WTC11 (cell line): ENCODE measurements at regions not wholly inside any gene's neighbourhood (a gene's known extent, or its start where the extent isn't known, plus 50 kb on each side); places are given as distances from the start of the nearest gene placed in this dataset.

Source experiments
- ATF2 ChIP-seq: sonication (generic); formaldehyde crosslinking; IDR thresholded peaks from 2 replicates; pipeline ENCODE4 v1.8.1; 2022; ENCODE audit warnings: low read depth, missing genetic modification reagents, borderline replicate concordance
- ATF3 ChIP-seq: sonication (generic); formaldehyde crosslinking; conservative IDR thresholded peaks from 2 replicates; pipeline ENCODE4 v1.8.1; 2022; ENCODE audit warnings: mild to moderate bottlenecking, missing genetic modification reagents
- ELF4 ChIP-seq: sonication (generic); formaldehyde crosslinking; IDR thresholded peaks from 2 replicates; pipeline ENCODE4 v1.8.1; 2022; ENCODE audit warnings: low read depth, mild to moderate bottlenecking, moderate library complexity, missing genetic modification reagents
- NR2C2 ChIP-seq: sonication (generic); formaldehyde crosslinking; IDR thresholded peaks from 2 replicates; pipeline ENCODE4 v1.8.0; 2022; ENCODE audit warnings: mild to moderate bottlenecking, missing genetic modification reagents
- ZNF512 ChIP-seq: sonication (generic); formaldehyde crosslinking; IDR thresholded peaks from 2 replicates; pipeline ENCODE4 v1.8.1; 2022; ENCODE audit warnings: missing genetic modification reagents, borderline replicate concordance
- TF ChIP-seq, protein P1 (sequence below): fragments of 200-600 bp; IDR thresholded peaks from 2 replicates; pipeline ENCODE4 v1.8.0; 2022; ENCODE audit warnings: antibody characterized with exemption
- TF ChIP-seq, protein P2 (sequence below): sonication (generic); formaldehyde crosslinking; IDR thresholded peaks from 2 replicates; pipeline ENCODE4 v1.8.0; 2022; ENCODE audit warnings: mild to moderate bottlenecking, missing genetic modification reagents
- TF ChIP-seq, protein P3 (sequence below): sonication (generic); formaldehyde crosslinking; IDR thresholded peaks from 2 replicates; pipeline ENCODE4 v1.8.0; 2022; ENCODE audit warnings: mild to moderate bottlenecking, missing genetic modification reagents

DNA sequence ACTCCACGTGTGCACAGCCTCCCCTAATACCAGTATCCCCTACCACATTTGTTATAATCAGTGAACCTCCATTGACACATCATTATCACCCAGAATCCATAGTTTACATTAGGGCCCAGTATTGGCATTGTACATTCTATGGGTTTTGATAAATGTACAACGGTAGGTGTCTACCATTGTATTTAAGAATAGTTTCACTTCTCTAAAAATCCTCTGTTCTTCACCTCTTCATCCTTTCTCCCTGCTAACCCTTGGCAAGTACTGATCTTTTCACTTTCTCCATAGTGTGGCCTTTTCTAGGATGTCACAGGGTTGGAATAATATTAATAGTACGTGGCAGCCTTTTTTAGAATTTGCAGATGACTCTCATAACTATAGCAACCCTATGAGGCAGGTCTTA is 353.8 kb downstream of the DDX10 start:
- TF ChIP-seq, protein P1, sequence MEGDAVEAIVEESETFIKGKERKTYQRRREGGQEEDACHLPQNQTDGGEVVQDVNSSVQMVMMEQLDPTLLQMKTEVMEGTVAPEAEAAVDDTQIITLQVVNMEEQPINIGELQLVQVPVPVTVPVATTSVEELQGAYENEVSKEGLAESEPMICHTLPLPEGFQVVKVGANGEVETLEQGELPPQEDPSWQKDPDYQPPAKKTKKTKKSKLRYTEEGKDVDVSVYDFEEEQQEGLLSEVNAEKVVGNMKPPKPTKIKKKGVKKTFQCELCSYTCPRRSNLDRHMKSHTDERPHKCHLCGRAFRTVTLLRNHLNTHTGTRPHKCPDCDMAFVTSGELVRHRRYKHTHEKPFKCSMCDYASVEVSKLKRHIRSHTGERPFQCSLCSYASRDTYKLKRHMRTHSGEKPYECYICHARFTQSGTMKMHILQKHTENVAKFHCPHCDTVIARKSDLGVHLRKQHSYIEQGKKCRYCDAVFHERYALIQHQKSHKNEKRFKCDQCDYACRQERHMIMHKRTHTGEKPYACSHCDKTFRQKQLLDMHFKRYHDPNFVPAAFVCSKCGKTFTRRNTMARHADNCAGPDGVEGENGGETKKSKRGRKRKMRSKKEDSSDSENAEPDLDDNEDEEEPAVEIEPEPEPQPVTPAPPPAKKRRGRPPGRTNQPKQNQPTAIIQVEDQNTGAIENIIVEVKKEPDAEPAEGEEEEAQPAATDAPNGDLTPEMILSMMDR, result no peak
- TF ChIP-seq, protein P2, sequence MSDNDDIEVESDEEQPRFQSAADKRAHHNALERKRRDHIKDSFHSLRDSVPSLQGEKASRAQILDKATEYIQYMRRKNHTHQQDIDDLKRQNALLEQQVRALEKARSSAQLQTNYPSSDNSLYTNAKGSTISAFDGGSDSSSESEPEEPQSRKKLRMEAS (CRISPR knock-in tag), result no peak
- TF ChIP-seq NR2C2 (no peak), ZNF512 (CRISPR knock-in tag) (no peak), ATF3 (CRISPR knock-in tag) (no peak), ATF2 (CRISPR knock-in tag) (no peak), ELF4 (no peak)
- TF ChIP-seq, protein P3, sequence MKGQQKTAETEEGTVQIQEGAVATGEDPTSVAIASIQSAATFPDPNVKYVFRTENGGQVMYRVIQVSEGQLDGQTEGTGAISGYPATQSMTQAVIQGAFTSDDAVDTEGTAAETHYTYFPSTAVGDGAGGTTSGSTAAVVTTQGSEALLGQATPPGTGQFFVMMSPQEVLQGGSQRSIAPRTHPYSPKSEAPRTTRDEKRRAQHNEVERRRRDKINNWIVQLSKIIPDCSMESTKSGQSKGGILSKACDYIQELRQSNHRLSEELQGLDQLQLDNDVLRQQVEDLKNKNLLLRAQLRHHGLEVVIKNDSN, result no peak
